ENCODE measurements at regions not wholly inside any gene's neighbourhood (a gene's known extent, or its start where the extent isn't known, plus 50 kb on each side); places are given as distances from the start of the nearest gene placed in this dataset.

DNA sequence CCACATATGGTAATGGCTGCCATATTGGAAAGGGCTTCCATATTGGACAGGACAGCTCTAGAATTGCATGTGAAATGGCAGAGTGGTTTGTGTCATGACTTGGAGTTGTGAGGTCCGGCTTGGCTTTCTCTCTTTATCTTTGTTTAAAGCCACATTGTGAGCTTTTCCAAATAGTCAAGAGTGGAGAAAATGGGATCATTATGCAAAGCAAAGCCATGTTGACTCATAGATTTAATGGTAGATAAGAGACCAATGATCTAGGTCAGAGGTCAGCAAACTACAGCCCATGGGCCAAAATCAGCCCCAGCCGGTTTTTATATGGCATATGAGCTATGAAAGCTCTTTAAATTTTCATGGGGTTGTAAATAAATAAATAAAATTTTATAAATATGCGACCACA is 449.1 kb downstream of the BCL11B start:
- no peak for DNase-seq (ENCODE audit: low read depth in 1 of 2, low spot score in 1 of 2)
- Histone ChIP-seq H3K27ac (replicated peaks) (no peak overlapping the region), H3K4me3 (replicated peaks; ENCODE audit: insufficient read depth, low read length) (no peak overlapping the region), H3K27me3 (ENCODE audit: insufficient read depth, poor library complexity, severe bottlenecking) (no peaks in the 10 kb centered on the region)
- TF ChIP-seq GABPA (IDR thresholded peaks at IDR 0.05; ENCODE audit: low read depth) (no peak), POLR2AphosphoS5 (IDR thresholded peaks at IDR 0.05; ENCODE audit: low read depth) (no peak), SPI1 (IDR thresholded peaks at IDR 0.05; ENCODE audit: borderline replicate concordance, low read depth) (no peak), REST (IDR thresholded peaks at IDR 0.05; ENCODE audit: insufficient replicate concordance, low read depth) (no peak)
- TF ChIP-seq, protein P1, sequence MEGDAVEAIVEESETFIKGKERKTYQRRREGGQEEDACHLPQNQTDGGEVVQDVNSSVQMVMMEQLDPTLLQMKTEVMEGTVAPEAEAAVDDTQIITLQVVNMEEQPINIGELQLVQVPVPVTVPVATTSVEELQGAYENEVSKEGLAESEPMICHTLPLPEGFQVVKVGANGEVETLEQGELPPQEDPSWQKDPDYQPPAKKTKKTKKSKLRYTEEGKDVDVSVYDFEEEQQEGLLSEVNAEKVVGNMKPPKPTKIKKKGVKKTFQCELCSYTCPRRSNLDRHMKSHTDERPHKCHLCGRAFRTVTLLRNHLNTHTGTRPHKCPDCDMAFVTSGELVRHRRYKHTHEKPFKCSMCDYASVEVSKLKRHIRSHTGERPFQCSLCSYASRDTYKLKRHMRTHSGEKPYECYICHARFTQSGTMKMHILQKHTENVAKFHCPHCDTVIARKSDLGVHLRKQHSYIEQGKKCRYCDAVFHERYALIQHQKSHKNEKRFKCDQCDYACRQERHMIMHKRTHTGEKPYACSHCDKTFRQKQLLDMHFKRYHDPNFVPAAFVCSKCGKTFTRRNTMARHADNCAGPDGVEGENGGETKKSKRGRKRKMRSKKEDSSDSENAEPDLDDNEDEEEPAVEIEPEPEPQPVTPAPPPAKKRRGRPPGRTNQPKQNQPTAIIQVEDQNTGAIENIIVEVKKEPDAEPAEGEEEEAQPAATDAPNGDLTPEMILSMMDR (IDR thresholded peaks at IDR 0.05; ENCODE audit: insufficient read depth, low read length): no peak

DNA sequence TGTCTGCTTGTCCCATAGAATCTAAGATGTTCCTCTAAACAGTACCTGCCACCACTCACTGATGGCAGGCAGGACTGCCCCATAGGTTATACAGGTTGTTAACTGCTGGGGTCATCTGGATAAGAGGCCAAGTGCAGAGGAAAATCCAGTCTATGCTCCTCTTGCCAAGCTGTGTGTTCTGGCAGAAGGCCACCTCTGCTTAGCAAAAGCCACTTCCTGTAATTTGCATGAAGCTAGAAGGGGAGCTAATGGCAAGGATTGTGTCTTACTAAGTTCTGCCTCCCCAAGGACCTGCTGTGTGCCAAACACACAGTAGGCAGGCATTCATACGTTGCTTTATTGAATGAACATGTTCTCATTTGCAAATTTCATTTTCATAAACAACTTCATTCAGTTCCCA is 445.4 kb downstream of the BCL11B start:
- no peak for DNase-seq (ENCODE audit: low read depth in 1 of 2, low spot score in 1 of 2)
- H3K27me3 ChIP-seq (ENCODE audit: insufficient read depth, poor library complexity, severe bottlenecking): no peaks in the 10 kb centered on the region
- H3K4me3 ChIP-seq (replicated peaks; ENCODE audit: insufficient read depth, low read length): no peak overlapping the region
- TF ChIP-seq, protein P1 (IDR thresholded peaks at IDR 0.05; ENCODE audit: insufficient read depth, low read length): no peak
- TF ChIP-seq REST (IDR thresholded peaks at IDR 0.05; ENCODE audit: insufficient replicate concordance, low read depth) (no peak), POLR2AphosphoS5 (IDR thresholded peaks at IDR 0.05; ENCODE audit: low read depth) (no peak), GABPA (IDR thresholded peaks at IDR 0.05; ENCODE audit: low read depth) (no peak), SPI1 (IDR thresholded peaks at IDR 0.05; ENCODE audit: borderline replicate concordance, low read depth) (no peak)
- no peak overlapping the region for H3K27ac ChIP-seq (replicated peaks)

GRCh38 chr14:98834119-98834518 is 437.9 kb downstream of the BCL11B start:
- Histone ChIP-seq H3K4me3 (replicated peaks; ENCODE audit: insufficient read depth, low read length) (no peak overlapping the region), H3K27me3 (ENCODE audit: insufficient read depth, poor library complexity, severe bottlenecking) (no peaks in the 10 kb centered on the region), H3K27ac (replicated peaks) (no peak overlapping the region)
- TF ChIP-seq POLR2AphosphoS5 (IDR thresholded peaks at IDR 0.05; ENCODE audit: low read depth) (no peak), REST (IDR thresholded peaks at IDR 0.05; ENCODE audit: insufficient replicate concordance, low read depth) (no peak), GABPA (IDR thresholded peaks at IDR 0.05; ENCODE audit: low read depth) (no peak), SPI1 (IDR thresholded peaks at IDR 0.05; ENCODE audit: borderline replicate concordance, low read depth) (no peak)
- TF ChIP-seq, protein P1 (IDR thresholded peaks at IDR 0.05; ENCODE audit: insufficient read depth, low read length): no peak
- no peak for DNase-seq (ENCODE audit: low read depth in 1 of 2, low spot score in 1 of 2)
